HepG2 (cell line): ENCODE measurements at regions not wholly inside any gene's neighbourhood (a gene's known extent, or its start where the extent isn't known, plus 50 kb on each side); places are given as distances from the start of the nearest gene placed in this dataset.

Source experiments
- CHD2 ChIP-seq: IDR thresholded peaks from 2 replicates; pipeline ENCODE4 v1.6.1; 2011; ENCODE audit warnings: low read depth, low read length, improper control_type of control experiment
- ELF1 ChIP-seq: sonication (generic); formaldehyde crosslinking; IDR thresholded peaks from 2 replicates; pipeline ENCODE4 v1.4.0; 2020; ENCODE audit warnings: missing genetic modification reagents
- FOXM1 ChIP-seq: sonication (generic); formaldehyde crosslinking; IDR thresholded peaks from 2 replicates; pipeline ENCODE4 v1.5.0; 2020; ENCODE audit warnings: missing genetic modification reagents
- FOXO1 ChIP-seq: sonication (generic); formaldehyde crosslinking; IDR thresholded peaks from 2 replicates; pipeline ENCODE4 v1.4.0; 2020; ENCODE audit warnings: missing genetic modification reagents
- MAFG ChIP-seq: sonication (generic); formaldehyde crosslinking; IDR thresholded peaks from 2 replicates; pipeline ENCODE4 v1.5.1; 2020; ENCODE audit warnings: mild to moderate bottlenecking, missing genetic modification reagents
- PRMT3 ChIP-seq: sonication (generic); formaldehyde crosslinking; IDR thresholded peaks from 2 replicates; pipeline ENCODE4 v1.8.1; 2022; ENCODE audit warnings: low read depth, mild to moderate bottlenecking, moderate library complexity, missing genetic modification reagents, borderline replicate concordance
- SP2 ChIP-seq: sonication (generic); formaldehyde crosslinking; IDR thresholded peaks from 2 replicates; pipeline ENCODE4 v1.5.1; 2020; ENCODE audit warnings: mild to moderate bottlenecking, missing genetic modification reagents
- SRSF4 ChIP-seq: fragments of 200-400 bp; formaldehyde crosslinking; IDR thresholded peaks from one replicate; pipeline ENCODE4 v1.6.1; 2018; ENCODE audit warnings: mild to moderate bottlenecking, low read depth, low read length, moderate library complexity; ENCODE audit not compliant: poor library complexity, severe bottlenecking
- TBX3 ChIP-seq: fragments of 450-650 bp; IDR thresholded peaks from 2 replicates; pipeline ENCODE4 v1.6.1; 2017; ENCODE audit warnings: antibody characterized with exemption, mild to moderate bottlenecking, inconsistent platforms, borderline replicate concordance
- ZNF17 ChIP-seq: sonication (generic); formaldehyde crosslinking; IDR thresholded peaks from 2 replicates; pipeline ENCODE4 v1.5.0; 2020; ENCODE audit warnings: mild to moderate bottlenecking, missing genetic modification reagents
- ZNF501 ChIP-seq: sonication (generic); formaldehyde crosslinking; IDR thresholded peaks from 2 replicates; pipeline ENCODE4 v1.5.1; 2020; ENCODE audit warnings: mild to moderate bottlenecking, moderate library complexity, missing genetic modification reagents
- ZNF713 ChIP-seq: sonication (generic); formaldehyde crosslinking; IDR thresholded peaks from 2 replicates; pipeline ENCODE4 v1.4.0; 2020; ENCODE audit warnings: mild to moderate bottlenecking, missing genetic modification reagents
- ZNF720 ChIP-seq: sonication (generic); formaldehyde crosslinking; IDR thresholded peaks from 2 replicates; pipeline ENCODE4 v1.4.0; 2020; ENCODE audit warnings: missing genetic modification reagents
- TF ChIP-seq, protein P1 (sequence below): sonication (generic); formaldehyde crosslinking; IDR thresholded peaks from 2 replicates; pipeline ENCODE4 v1.4.0; 2020; ENCODE audit warnings: missing genetic modification reagents, borderline replicate concordance
- TF ChIP-seq, protein P2 (sequence below): sonication (generic); formaldehyde crosslinking; IDR thresholded peaks from 2 replicates; pipeline ENCODE4 v1.4.0; 2020; ENCODE audit warnings: low read depth, mild to moderate bottlenecking, missing genetic modification reagents
- TF ChIP-seq, protein P3 (sequence below): sonication (generic); formaldehyde crosslinking; IDR thresholded peaks from 2 replicates; pipeline ENCODE4 v1.5.0; 2020; ENCODE audit warnings: mild to moderate bottlenecking, missing genetic modification reagents
- TF ChIP-seq, protein P4 (sequence below): sonication (generic); formaldehyde crosslinking; IDR thresholded peaks from 2 replicates; pipeline ENCODE4 v1.4.0; 2020; ENCODE audit warnings: missing genetic modification reagents

DNA sequence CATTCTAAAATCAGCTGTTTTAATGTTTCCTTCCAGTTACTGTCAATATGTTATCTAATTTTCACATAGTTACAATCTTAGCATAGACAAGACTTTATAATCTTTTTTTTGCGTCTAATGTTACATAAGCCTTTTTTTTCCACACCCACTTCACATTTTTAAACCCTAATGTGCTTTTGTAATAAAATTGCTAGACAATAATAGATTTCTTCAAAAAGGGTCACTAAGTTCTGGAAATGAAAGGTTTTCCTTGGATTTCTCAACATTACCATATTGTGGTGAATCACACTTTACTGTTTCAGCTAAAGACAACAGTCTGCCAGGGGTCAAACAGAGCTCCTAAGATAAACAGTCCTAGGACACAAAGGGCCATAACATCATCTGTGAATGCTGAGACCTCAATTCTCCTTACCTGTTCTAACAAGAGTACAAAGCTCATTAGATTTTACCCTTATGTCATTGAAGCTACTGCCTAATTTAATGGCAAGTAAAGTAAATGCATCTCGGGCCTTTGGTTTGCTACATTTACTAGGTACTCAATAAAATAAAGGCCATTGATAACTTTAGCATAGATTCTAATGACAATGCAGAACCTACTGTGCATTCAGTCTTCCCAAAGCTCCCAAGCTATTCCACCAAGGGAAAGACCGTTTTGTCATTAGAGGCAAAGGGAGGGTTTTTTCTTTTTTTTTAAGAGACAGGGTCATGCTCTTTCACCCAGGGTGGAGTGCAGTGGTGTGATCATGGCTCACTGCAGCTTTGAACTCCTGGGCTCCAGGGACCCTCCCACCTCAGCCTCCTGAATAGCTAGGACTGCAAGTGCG lies 111.2 kb upstream of the SLC38A2 start (continued):
- TF ChIP-seq, protein P1, sequence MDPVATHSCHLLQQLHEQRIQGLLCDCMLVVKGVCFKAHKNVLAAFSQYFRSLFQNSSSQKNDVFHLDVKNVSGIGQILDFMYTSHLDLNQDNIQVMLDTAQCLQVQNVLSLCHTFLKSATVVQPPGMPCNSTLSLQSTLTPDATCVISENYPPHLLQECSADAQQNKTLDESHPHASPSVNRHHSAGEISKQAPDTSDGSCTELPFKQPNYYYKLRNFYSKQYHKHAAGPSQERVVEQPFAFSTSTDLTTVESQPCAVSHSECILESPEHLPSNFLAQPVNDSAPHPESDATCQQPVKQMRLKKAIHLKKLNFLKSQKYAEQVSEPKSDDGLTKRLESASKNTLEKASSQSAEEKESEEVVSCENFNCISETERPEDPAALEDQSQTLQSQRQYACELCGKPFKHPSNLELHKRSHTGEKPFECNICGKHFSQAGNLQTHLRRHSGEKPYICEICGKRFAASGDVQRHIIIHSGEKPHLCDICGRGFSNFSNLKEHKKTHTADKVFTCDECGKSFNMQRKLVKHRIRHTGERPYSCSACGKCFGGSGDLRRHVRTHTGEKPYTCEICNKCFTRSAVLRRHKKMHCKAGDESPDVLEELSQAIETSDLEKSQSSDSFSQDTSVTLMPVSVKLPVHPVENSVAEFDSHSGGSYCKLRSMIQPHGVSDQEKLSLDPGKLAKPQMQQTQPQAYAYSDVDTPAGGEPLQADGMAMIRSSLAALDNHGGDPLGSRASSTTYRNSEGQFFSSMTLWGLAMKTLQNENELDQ (CRISPR knock-in tag) = no peak
- TF ChIP-seq ELF1 (0 out of 2 replicates have a peak, but pooled peaks have one; percentile 22), FOXO1 (CRISPR knock-in tag) (peak; percentile 83), SP2 (no peak), CHD2 (no peak), ZNF720 (CRISPR knock-in tag) (no peak), SRSF4 (no peak), PRMT3 (CRISPR knock-in tag) (no peak), ZNF17 (CRISPR knock-in tag) (no peak), ZNF501 (CRISPR knock-in tag) (no peak), ZNF713 (CRISPR knock-in tag) (no peak), TBX3 (no peak), FOXM1 (no peak), MAFG (CRISPR knock-in tag) (no peak)
- TF ChIP-seq, protein P2, sequence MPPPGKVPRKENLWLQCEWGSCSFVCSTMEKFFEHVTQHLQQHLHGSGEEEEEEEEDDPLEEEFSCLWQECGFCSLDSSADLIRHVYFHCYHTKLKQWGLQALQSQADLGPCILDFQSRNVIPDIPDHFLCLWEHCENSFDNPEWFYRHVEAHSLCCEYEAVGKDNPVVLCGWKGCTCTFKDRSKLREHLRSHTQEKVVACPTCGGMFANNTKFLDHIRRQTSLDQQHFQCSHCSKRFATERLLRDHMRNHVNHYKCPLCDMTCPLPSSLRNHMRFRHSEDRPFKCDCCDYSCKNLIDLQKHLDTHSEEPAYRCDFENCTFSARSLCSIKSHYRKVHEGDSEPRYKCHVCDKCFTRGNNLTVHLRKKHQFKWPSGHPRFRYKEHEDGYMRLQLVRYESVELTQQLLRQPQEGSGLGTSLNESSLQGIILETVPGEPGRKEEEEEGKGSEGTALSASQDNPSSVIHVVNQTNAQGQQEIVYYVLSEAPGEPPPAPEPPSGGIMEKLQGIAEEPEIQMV = no peak
- TF ChIP-seq, protein P3, sequence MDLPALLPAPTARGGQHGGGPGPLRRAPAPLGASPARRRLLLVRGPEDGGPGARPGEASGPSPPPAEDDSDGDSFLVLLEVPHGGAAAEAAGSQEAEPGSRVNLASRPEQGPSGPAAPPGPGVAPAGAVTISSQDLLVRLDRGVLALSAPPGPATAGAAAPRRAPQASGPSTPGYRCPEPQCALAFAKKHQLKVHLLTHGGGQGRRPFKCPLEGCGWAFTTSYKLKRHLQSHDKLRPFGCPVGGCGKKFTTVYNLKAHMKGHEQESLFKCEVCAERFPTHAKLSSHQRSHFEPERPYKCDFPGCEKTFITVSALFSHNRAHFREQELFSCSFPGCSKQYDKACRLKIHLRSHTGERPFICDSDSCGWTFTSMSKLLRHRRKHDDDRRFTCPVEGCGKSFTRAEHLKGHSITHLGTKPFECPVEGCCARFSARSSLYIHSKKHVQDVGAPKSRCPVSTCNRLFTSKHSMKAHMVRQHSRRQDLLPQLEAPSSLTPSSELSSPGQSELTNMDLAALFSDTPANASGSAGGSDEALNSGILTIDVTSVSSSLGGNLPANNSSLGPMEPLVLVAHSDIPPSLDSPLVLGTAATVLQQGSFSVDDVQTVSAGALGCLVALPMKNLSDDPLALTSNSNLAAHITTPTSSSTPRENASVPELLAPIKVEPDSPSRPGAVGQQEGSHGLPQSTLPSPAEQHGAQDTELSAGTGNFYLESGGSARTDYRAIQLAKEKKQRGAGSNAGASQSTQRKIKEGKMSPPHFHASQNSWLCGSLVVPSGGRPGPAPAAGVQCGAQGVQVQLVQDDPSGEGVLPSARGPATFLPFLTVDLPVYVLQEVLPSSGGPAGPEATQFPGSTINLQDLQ = no peak
- TF ChIP-seq, protein P4, sequence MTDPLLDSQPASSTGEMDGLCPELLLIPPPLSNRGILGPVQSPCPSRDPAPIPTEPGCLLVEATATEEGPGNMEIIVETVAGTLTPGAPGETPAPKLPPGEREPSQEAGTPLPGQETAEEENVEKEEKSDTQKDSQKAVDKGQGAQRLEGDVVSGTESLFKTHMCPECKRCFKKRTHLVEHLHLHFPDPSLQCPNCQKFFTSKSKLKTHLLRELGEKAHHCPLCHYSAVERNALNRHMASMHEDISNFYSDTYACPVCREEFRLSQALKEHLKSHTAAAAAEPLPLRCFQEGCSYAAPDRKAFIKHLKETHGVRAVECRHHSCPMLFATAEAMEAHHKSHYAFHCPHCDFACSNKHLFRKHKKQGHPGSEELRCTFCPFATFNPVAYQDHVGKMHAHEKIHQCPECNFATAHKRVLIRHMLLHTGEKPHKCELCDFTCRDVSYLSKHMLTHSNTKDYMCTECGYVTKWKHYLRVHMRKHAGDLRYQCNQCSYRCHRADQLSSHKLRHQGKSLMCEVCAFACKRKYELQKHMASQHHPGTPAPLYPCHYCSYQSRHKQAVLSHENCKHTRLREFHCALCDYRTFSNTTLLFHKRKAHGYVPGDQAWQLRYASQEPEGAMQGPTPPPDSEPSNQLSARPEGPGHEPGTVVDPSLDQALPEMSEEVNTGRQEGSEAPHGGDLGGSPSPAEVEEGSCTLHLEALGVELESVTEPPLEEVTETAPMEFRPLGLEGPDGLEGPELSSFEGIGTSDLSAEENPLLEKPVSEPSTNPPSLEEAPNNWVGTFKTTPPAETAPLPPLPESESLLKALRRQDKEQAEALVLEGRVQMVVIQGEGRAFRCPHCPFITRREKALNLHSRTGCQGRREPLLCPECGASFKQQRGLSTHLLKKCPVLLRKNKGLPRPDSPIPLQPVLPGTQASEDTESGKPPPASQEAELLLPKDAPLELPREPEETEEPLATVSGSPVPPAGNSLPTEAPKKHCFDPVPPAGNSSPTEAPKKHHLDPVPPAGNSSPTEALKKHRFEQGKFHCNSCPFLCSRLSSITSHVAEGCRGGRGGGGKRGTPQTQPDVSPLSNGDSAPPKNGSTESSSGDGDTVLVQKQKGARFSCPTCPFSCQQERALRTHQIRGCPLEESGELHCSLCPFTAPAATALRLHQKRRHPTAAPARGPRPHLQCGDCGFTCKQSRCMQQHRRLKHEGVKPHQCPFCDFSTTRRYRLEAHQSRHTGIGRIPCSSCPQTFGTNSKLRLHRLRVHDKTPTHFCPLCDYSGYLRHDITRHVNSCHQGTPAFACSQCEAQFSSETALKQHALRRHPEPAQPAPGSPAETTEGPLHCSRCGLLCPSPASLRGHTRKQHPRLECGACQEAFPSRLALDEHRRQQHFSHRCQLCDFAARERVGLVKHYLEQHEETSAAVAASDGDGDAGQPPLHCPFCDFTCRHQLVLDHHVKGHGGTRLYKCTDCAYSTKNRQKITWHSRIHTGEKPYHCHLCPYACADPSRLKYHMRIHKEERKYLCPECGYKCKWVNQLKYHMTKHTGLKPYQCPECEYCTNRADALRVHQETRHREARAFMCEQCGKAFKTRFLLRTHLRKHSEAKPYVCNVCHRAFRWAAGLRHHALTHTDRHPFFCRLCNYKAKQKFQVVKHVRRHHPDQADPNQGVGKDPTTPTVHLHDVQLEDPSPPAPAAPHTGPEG (CRISPR knock-in tag) = no peak
